ENCODE measurements at regions not wholly inside any gene's neighbourhood (a gene's known extent, or its start where the extent isn't known, plus 50 kb on each side); places are given as distances from the start of the nearest gene placed in this dataset.
A peak's percentile ranks its signal among the peaks of the same experiment; 100 is the strongest.
"Not testable (repeated sequence)": the region's sequence is repeated elsewhere in the genome, so short reads cannot be mapped to it uniquely, and the experiment has no call there.

GRCh38 chr2:238601433-238602222, 174.9 kb downstream of the ASB1 start:
- Histone ChIP-seq H3K27ac (no peak overlapping the region), H3K27me3 (no peaks in the 10 kb centered on the region), H3K4me1 (peaks cover 0 to 12% (median 0%) of the 10 kb centered on the region in 10 experiments; a peak in 4 of 20 replicates), H4K20me1 (no peaks in the 10 kb centered on the region), H3K4me2 (no peak overlapping the region), H3K9ac (no peak overlapping the region), H3K9me3 (replicated peaks in 1 of 11) (peaks cover 21 to 50% (median 29%) of the 10 kb centered on the region in 11 experiments), H3K4me3 (no peak overlapping the region), H3K36me3 (no peaks in the 10 kb centered on the region)
- TF ChIP-seq Cebpa-rat (IDR thresholded peaks at IDR 0.05): no peak

GRCh38 chr2:238602223-238602960, 175.7 kb downstream of the ASB1 start:
- peak overlapping the region in 3 of 11 experiments; percentile 2 to 20 (median 18); a peak in 3 of 22 replicates for H3K4me2 ChIP-seq

GRCh38 chr2:238603596-238603995, 176.9 kb downstream of the ASB1 start:
- Histone ChIP-seq H4K20me1 (no peaks in the 10 kb centered on the region), H3K4me2 (no peak overlapping the region), H3K9me3 (replicated peaks in 1 of 11) (peaks cover 38 to 69% (median 48%) of the 10 kb centered on the region in 11 experiments), H3K36me3 (no peaks in the 10 kb centered on the region), H3K4me3 (no peak overlapping the region), H3K9ac (no peak overlapping the region), H3K4me1 (peaks cover 0 to 8% (median 0%) of the 10 kb centered on the region in 10 experiments; a peak in 3 of 20 replicates), H3K27me3 (no peaks in the 10 kb centered on the region), H3K27ac (no peak overlapping the region)
- no peak for TF ChIP-seq Cebpa-rat (IDR thresholded peaks at IDR 0.05)

More at GRCh38 chr2:238602223-238602960, 175.7 kb downstream of the ASB1 start:
- Histone ChIP-seq H3K9ac (no peak overlapping the region), H3K36me3 (no peaks in the 10 kb centered on the region), H3K4me1 (peaks cover 0 to 8% (median 0%) of the 10 kb centered on the region in 10 experiments; a peak in 3 of 20 replicates), H3K27ac (no peak overlapping the region), H3K4me3 (no peak overlapping the region), H3K27me3 (no peaks in the 10 kb centered on the region), H4K20me1 (no peaks in the 10 kb centered on the region), H3K9me3 (replicated peaks in 1 of 11) (peaks cover 25 to 57% (median 36%) of the 10 kb centered on the region in 11 experiments)
- TF ChIP-seq Cebpa-rat (IDR thresholded peaks at IDR 0.05): no peak

- H4K20me1 ChIP-seq: no peaks in the 10 kb centered on the region
- H3K4me3 ChIP-seq: no peak overlapping the region
- no peak overlapping the region for H3K4me2 ChIP-seq
- peaks cover 0 to 8% (median 0%) of the 10 kb centered on the region in 10 experiments; a peak in 3 of 20 replicates for H3K4me1 ChIP-seq
- TF ChIP-seq Cebpa-rat (IDR thresholded peaks at IDR 0.05): no peak
- peaks cover 59 to 80% (median 70%) of the 10 kb centered on the region in 11 experiments for H3K9me3 ChIP-seq (replicated peaks in 1 of 11)
- H3K27ac ChIP-seq: no peak overlapping the region
- no peaks in the 10 kb centered on the region for H3K27me3 ChIP-seq
- no peak overlapping the region for H3K9ac ChIP-seq
- no peaks in the 10 kb centered on the region for H3K36me3 ChIP-seq
Observed at GRCh38 chr2:238606311-238606710, 179.6 kb downstream of the ASB1 start.

GRCh38 chr2:238613610-238614009, 186.9 kb downstream of the ASB1 start:
- Histone ChIP-seq H3K9me3 (replicated peaks in 1 of 11) (peaks cover 28 to 43% (median 36%) of the 10 kb centered on the region in 11 experiments), H3K27me3 (no peaks in the 10 kb centered on the region), H3K4me3 (no peak overlapping the region), H3K9ac (no peak overlapping the region), H3K36me3 (no peaks in the 10 kb centered on the region), H4K20me1 (no peaks in the 10 kb centered on the region), H3K4me1 (peaks cover 0 to 6% (median 0%) of the 10 kb centered on the region in 10 experiments; a peak in 4 of 20 replicates), H3K27ac (no peak overlapping the region), H3K4me2 (no peak overlapping the region)
- no peak for TF ChIP-seq Cebpa-rat (IDR thresholded peaks at IDR 0.05)

GRCh38 chr2:238614376-238614775, 187.6 kb downstream of the ASB1 start:
- Histone ChIP-seq H3K9me3 (replicated peaks in 1 of 11) (peaks cover 24 to 36% (median 32%) of the 10 kb centered on the region in 11 experiments), H3K4me2 (no peak overlapping the region), H3K27ac (no peak overlapping the region), H4K20me1 (no peaks in the 10 kb centered on the region), H3K4me3 (no peak overlapping the region), H3K9ac (no peak overlapping the region), H3K36me3 (no peaks in the 10 kb centered on the region), H3K4me1 (peaks cover 0 to 7% (median 0%) of the 10 kb centered on the region in 10 experiments; a peak in 4 of 20 replicates), H3K27me3 (no peaks in the 10 kb centered on the region)
- no peak for TF ChIP-seq Cebpa-rat (IDR thresholded peaks at IDR 0.05)

- Histone ChIP-seq H3K9ac (no peak overlapping the region), H3K4me3 (no peak overlapping the region), H4K20me1 (no peaks in the 10 kb centered on the region), H3K36me3 (no peaks in the 10 kb centered on the region), H3K4me2 (no peak overlapping the region), H3K4me1 (peaks cover 0 to 7% (median 0%) of the 10 kb centered on the region in 10 experiments; a peak in 4 of 20 replicates), H3K27me3 (no peaks in the 10 kb centered on the region), H3K9me3 (replicated peaks in 1 of 11) (peaks cover 16 to 28% (median 23%) of the 10 kb centered on the region in 11 experiments), H3K27ac (no peak overlapping the region)
- no peak for TF ChIP-seq Cebpa-rat (IDR thresholded peaks at IDR 0.05)
Observed at GRCh38 chr2:238615187-238615586, 188.5 kb downstream of the ASB1 start.

GRCh38 chr2:238616681-238617080, 190.0 kb downstream of the ASB1 start:
- Histone ChIP-seq H3K4me2 (no peak overlapping the region), H3K4me1 (peaks cover 0 to 7% (median 0%) of the 10 kb centered on the region in 10 experiments; a peak in 4 of 20 replicates), H4K20me1 (no peaks in the 10 kb centered on the region), H3K27me3 (no peaks in the 10 kb centered on the region), H3K36me3 (no peaks in the 10 kb centered on the region), H3K27ac (no peak overlapping the region), H3K9ac (no peak overlapping the region), H3K9me3 (replicated peaks in 1 of 11) (peaks cover 4 to 13% (median 11%) of the 10 kb centered on the region in 11 experiments; a peak in 19 of 22 replicates), H3K4me3 (no peak overlapping the region)
- no peak for TF ChIP-seq Cebpa-rat (IDR thresholded peaks at IDR 0.05)

- H3K4me2 ChIP-seq: peak overlapping the region in 2 of 11 experiments; percentile 12 to 33; a peak in 3 of 22 replicates
- not testable (repeated sequence) for H4K20me1 ChIP-seq; H3K36me3 ChIP-seq; H3K4me3 ChIP-seq; H3K4me1 ChIP-seq; H3K9me3 ChIP-seq (replicated peaks in 1 of 11); H3K27ac ChIP-seq; H3K9ac ChIP-seq; H3K27me3 ChIP-seq
Observed at GRCh38 chr2:238618494-238619283, 192.0 kb downstream of the ASB1 start.

Data from BLaER1 treated with 17β-estradiol and CSF1 and Interleukin-3, amounts not matched to agents 10 nM and 100 nM (cell line).